Right kidney (tissue), 1 donor: ENCODE measurements at regions not wholly inside any gene's neighbourhood (a gene's known extent, or its start where the extent isn't known, plus 50 kb on each side); places are given as distances from the start of the nearest gene placed in this dataset.
"Not testable (repeated sequence)": the region's sequence is repeated elsewhere in the genome, so short reads cannot be mapped to it uniquely, and the experiment has no call there.

ENCODE experiments used
- DNase-seq: peaks from one replicate; pipeline ENCODE4 v3.0.0-alpha.2; 2016

DNA sequence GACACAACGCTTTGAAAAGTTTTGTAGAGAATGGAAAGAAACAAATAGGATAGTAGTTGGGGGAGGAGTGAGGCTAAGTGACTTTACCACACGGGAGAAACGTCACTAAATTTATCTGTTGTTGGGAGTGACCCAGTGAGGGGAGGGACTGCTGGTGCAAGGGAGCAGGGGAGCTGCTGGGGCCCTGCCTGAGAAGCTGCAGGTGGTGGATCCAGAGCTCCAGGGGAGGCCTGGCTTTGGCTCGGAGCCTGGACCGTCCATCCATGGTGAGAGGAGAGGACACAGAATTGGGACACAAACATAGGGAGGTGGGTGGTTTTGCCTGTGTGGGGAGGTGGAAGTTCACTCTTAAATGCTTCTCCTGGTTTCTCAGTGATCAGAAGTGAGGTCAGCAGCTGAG lies 107.6 kb downstream of the GOSR1 start:
- no peak for DNase-seq

GRCh38 chr17:30580916-30581315 lies 103.7 kb downstream of the GOSR1 start:
- no peak for DNase-seq

DNA sequence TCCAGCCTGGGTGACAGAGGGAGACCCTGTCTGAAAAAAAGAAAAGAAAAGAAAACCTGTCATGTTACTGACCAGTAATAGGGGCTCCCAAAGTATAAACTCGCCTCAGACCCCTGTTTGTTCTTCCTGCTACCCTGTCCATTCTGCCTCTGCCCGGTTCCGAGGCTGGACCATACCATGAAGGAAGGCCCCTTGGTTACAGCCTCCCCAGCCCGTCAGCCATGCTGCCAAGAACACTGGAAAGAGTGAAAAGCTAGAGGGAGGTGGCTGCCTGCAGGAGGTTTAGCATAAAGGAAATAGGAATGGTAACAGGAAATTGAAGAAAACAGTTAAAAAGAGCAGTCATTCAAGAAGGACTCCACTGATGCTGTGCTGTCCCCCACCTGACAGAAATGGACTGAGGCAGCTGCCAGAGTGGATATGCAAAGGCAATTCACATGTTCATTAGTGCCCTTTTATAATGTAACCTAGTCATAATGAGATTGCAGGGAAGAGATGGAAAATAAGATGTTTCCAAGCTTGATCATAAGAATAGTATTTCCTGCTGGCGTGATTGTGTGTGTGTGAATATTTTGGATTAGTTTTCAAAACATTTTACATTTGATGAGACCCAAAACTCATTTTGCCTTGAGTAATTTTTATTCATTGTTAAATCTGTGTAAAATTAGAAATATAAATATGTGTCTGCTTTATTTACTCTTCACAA lies 102.6 kb downstream of the GOSR1 start:
- no peak for DNase-seq

GRCh38 chr17:30578015-30578717 lies 101.0 kb downstream of the GOSR1 start:
- not testable (repeated sequence) for DNase-seq
